GM23248 (cell line): ENCODE measurements at regions not wholly inside any gene's neighbourhood (a gene's known extent, or its start where the extent isn't known, plus 50 kb on each side); places are given as distances from the start of the nearest gene placed in this dataset.
A peak's percentile ranks its signal among the peaks of the same experiment; 100 is the strongest.

ENCODE experiments used
- DNase-seq: peaks from one replicate; pipeline ENCODE4 v3.0.0-alpha.2; 2015
- H2AFZ ChIP-seq: fragments of 200-600 bp; sonication (generic); 2 replicates; pipeline ENCODE4 v1.6.1; 2016; ENCODE audit warnings: antibody characterized with exemption
- H3F3A ChIP-seq: fragments of 200-600 bp; sonication (generic); 2 replicates; pipeline ENCODE4 v1.6.1; 2016; ENCODE audit warnings: mild to moderate bottlenecking, antibody characterized with exemption, mixed run types; ENCODE audit not compliant: insufficient read depth
- H3K27ac ChIP-seq: fragments of 200-600 bp; sonication (generic); 2 replicates; pipeline ENCODE4 v1.5.1; 2016; ENCODE audit warnings: mild to moderate bottlenecking
- H3K27me3 ChIP-seq: fragments of 200-600 bp; sonication (generic); replicated peaks from 2 replicates; pipeline ENCODE4 v1.6.1; 2016; ENCODE audit warnings: mild to moderate bottlenecking; ENCODE audit not compliant: insufficient read depth
- H3K36me3 ChIP-seq: fragments of 200-600 bp; sonication (generic); 2 replicates; pipeline ENCODE4 v1.6.1; 2016; ENCODE audit warnings: low read depth, mild to moderate bottlenecking
- H3K4me1 ChIP-seq: fragments of 200-600 bp; sonication (generic); 2 replicates; pipeline ENCODE4 v1.6.1; 2016; ENCODE audit warnings: mild to moderate bottlenecking; ENCODE audit not compliant: insufficient read depth
- H3K4me2 ChIP-seq: fragments of 200-600 bp; sonication (generic); one replicate; pipeline ENCODE4 v1.6.1; 2016; ENCODE audit warnings: mild to moderate bottlenecking; ENCODE audit not compliant: unreplicated experiment
- H3K4me3 ChIP-seq: fragments of 200-600 bp; sonication (generic); 2 replicates; pipeline ENCODE4 v1.5.1; 2016; ENCODE audit warnings: mild to moderate bottlenecking
- H3K79me2 ChIP-seq: fragments of 200-600 bp; sonication (generic); 2 replicates; pipeline ENCODE4 v1.6.1; 2016; ENCODE audit warnings: mild to moderate bottlenecking; ENCODE audit not compliant: insufficient read depth
- H3K9ac ChIP-seq: fragments of 200-600 bp; sonication (generic); 2 replicates; pipeline ENCODE4 v1.6.1; 2016; ENCODE audit warnings: mild to moderate bottlenecking
- H3K9me2 ChIP-seq: fragments of 200-600 bp; sonication (generic); 2 replicates; pipeline ENCODE4 v1.6.1; 2016; ENCODE audit warnings: mixed run types, mild to moderate bottlenecking, moderate library complexity; ENCODE audit not compliant: insufficient read depth
- H3K9me3 ChIP-seq: fragments of 200-600 bp; sonication (generic); one replicate; pipeline ENCODE4 v1.6.1; 2017; ENCODE audit warnings: low read depth
- H4K20me1 ChIP-seq: fragments of 200-600 bp; sonication (generic); 2 replicates; pipeline ENCODE4 v1.6.0; 2016; ENCODE audit not compliant: insufficient read depth
- EZH2 ChIP-seq: fragments of 200-600 bp; sonication (generic); IDR thresholded peaks from 2 replicates; pipeline ENCODE4 v1.6.1; 2018; ENCODE audit warnings: antibody characterized with exemption, mild to moderate bottlenecking; ENCODE audit not compliant: insufficient read depth, poor library complexity, severe bottlenecking
- EZH2phosphoT487 ChIP-seq: fragments of 200-600 bp; sonication (generic); IDR thresholded peaks from 2 replicates; pipeline ENCODE4 v1.6.1; 2018; ENCODE audit warnings: antibody characterized with exemption, moderate library complexity, mild to moderate bottlenecking, low read depth; ENCODE audit not compliant: insufficient read depth
- WGBS, 2 experiments: methylation state at CpG; one replicate each; pipeline ENCODE4 v1.1.6; 2015 to 2017; ENCODE audit warnings: low lambda C conversion rate in 2 of 2, low coverage in 1 of 2; ENCODE audit errors: missing lambda C conversion rate in 2 of 2; 5-methylcytosine and 5-hydroxymethylcytosine counted together
- in situ Hi-C: fragments of 300-500 bp; cut with MboI; formaldehyde crosslinking; loops from 2 replicates; pipeline ENCODE4 v1.15.0; 2020

GRCh38 chr5:96031180-96031579 lies 69.5 kb upstream of the ELL2 start:
- whole genome bisulfite sequencing, 2 experiments: 91 to 100% methylated on average over 2 of the region's 2 CpGs
- Histone ChIP-seq H3F3A (peaks cover 51% of the 10 kb centered on the region), H3K36me3 (no peaks in the 10 kb centered on the region), H3K4me2 (peak overlapping the region; percentile 31), H3K9ac (no peak overlapping the region), H3K27ac (peak overlapping the region; percentile 74), H4K20me1 (no peaks in the 10 kb centered on the region), H3K27me3 (no peaks in the 10 kb centered on the region), H3K9me3 (no peaks in the 10 kb centered on the region), H3K79me2 (peaks cover 25% of the 10 kb centered on the region), H2AFZ (no peak overlapping the region), H3K4me3 (no peak overlapping the region), H3K4me1 (peaks cover 48% of the 10 kb centered on the region), H3K9me2 (peaks cover 6% of the 10 kb centered on the region; the same call in 1 of the 2 replicates)
- no peak for TF ChIP-seq EZH2phosphoT487
- TF ChIP-seq EZH2: no peak
- in situ Hi-C loops: no loop called here
- no peak for DNase-seq

DNA sequence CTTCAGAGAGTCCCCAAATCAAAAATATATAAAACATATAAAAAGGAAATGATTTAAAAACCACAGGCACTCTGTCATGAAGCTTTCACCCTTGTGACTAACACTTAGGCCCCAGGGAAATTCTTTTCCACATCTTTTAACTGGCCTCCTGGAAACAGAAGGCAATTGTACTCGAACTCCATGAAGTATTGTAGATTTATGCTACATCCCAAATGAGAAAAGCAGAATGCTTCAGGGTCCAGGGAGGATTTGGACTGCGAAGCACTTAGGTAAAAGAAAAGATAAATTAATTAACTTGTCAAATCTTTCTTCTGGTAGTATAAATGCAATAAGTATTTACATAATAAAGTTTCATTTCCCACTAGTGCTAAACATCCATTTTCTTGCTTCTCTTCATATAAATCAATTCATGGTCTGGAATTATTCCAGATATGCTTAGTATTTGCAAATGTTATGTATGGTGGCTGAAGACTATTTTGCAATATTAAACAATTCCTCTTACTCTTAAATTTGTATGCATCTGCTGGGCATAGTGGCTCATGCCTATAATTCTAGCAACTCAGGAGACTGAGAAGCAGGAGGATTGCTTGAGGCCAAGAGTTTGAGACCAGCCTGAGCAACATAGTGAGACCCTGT lies 64.9 kb upstream of the ELL2 start:
- no peaks in the 10 kb centered on the region for H3K36me3 ChIP-seq

GRCh38 chr5:96024683-96025475 lies 63.2 kb upstream of the ELL2 start:
- H3K4me3 ChIP-seq: no peak overlapping the region
- 68% methylated on average over 6 of the region's 6 CpGs for WGBS, 2 experiments
- peaks cover 6% of the 10 kb centered on the region; the same call in 1 of the 2 replicates for H3K9me2 ChIP-seq
- peak overlapping the region; percentile 51 for H2AFZ ChIP-seq
- H3K79me2 ChIP-seq: peaks cover 40% of the 10 kb centered on the region
- H3K36me3 ChIP-seq: no peaks in the 10 kb centered on the region
- peaks cover 64% of the 10 kb centered on the region for H3F3A ChIP-seq
- TF ChIP-seq EZH2 (no peak), EZH2phosphoT487 (no peak)
- peak overlapping the region; percentile 41 for H3K9ac ChIP-seq
- in situ Hi-C loops: no loop called here
- H3K4me1 ChIP-seq: peaks cover 66% of the 10 kb centered on the region
- no peaks in the 10 kb centered on the region for H3K9me3 ChIP-seq
- DNase-seq: no peak
- H3K27ac ChIP-seq: peak overlapping the region; percentile 82
- no peaks in the 10 kb centered on the region for H3K27me3 ChIP-seq
- no peaks in the 10 kb centered on the region for H4K20me1 ChIP-seq
- no peak overlapping the region for H3K4me2 ChIP-seq

More for the DNA sequence above, 64.9 kb upstream of the ELL2 start:
- H3K27ac ChIP-seq: peak overlapping the region; percentile 82
- H3K9ac ChIP-seq: peak overlapping the region; percentile 42
- H3F3A ChIP-seq: peaks cover 68% of the 10 kb centered on the region
- no peaks in the 10 kb centered on the region for H3K27me3 ChIP-seq
- H3K79me2 ChIP-seq: peaks cover 40% of the 10 kb centered on the region
- H3K4me1 ChIP-seq: peaks cover 75% of the 10 kb centered on the region
- H4K20me1 ChIP-seq: no peaks in the 10 kb centered on the region
- no peaks in the 10 kb centered on the region for H3K9me3 ChIP-seq
- H2AFZ ChIP-seq: no peak overlapping the region
- H3K4me3 ChIP-seq: peak overlapping the region; percentile 41
- peaks cover 6% of the 10 kb centered on the region; the same call in 1 of the 2 replicates for H3K9me2 ChIP-seq
- 0 to 6% methylated on average over 2 of the region's 2 CpGs for WGBS, 2 experiments
- peak overlapping the region; percentile 52 for H3K4me2 ChIP-seq
- DNase-seq: peak; percentile 89
- TF ChIP-seq EZH2phosphoT487 (no peak), EZH2 (no peak)
- in situ Hi-C loops: no loop called here

GRCh38 chr5:96023518-96023917 lies 61.9 kb upstream of the ELL2 start:
- no peaks in the 10 kb centered on the region for H3K9me3 ChIP-seq
- H2AFZ ChIP-seq: peak overlapping the region; percentile 51; the same call in 1 of the 2 replicates
- in situ Hi-C loops: no loop called here
- no peaks in the 10 kb centered on the region for H3K36me3 ChIP-seq
- peaks cover 40% of the 10 kb centered on the region for H3K79me2 ChIP-seq
- H3K4me2 ChIP-seq: peak overlapping the region; percentile 59
- peaks cover 64% of the 10 kb centered on the region for H3F3A ChIP-seq
- peak overlapping the region; percentile 82 for H3K27ac ChIP-seq
- peak overlapping the region; percentile 9; the same call in 1 of the 2 replicates for H3K4me3 ChIP-seq
- H4K20me1 ChIP-seq: no peaks in the 10 kb centered on the region
- peak; percentile 78 for DNase-seq
- H3K4me1 ChIP-seq: peaks cover 64% of the 10 kb centered on the region
- H3K27me3 ChIP-seq: no peaks in the 10 kb centered on the region
- peak overlapping the region; percentile 41 for H3K9ac ChIP-seq
- 0 out of 2 replicates have a peak, but pooled peaks cover under 1% of the 10 kb centered on the region for H3K9me2 ChIP-seq
- 40 to 43% methylated on average over 2 of the region's 2 CpGs for WGBS, 2 experiments
- TF ChIP-seq EZH2: no peak
- no peak for TF ChIP-seq EZH2phosphoT487
